HPDE6-E6E7 (cell line): ENCODE measurements at regions not wholly inside any gene's neighbourhood (a gene's known extent, or its start where the extent isn't known, plus 50 kb on each side); places are given as distances from the start of the nearest gene placed in this dataset.
"Not testable (repeated sequence)": the region's sequence is repeated elsewhere in the genome, so short reads cannot be mapped to it uniquely, and the experiment has no call there.

ENCODE experiments used
- DNase-seq: peaks from one replicate; pipeline ENCODE4 v3.0.0; 2011; ENCODE audit warnings: missing footprints; ENCODE audit errors: extremely low spot score

DNA sequence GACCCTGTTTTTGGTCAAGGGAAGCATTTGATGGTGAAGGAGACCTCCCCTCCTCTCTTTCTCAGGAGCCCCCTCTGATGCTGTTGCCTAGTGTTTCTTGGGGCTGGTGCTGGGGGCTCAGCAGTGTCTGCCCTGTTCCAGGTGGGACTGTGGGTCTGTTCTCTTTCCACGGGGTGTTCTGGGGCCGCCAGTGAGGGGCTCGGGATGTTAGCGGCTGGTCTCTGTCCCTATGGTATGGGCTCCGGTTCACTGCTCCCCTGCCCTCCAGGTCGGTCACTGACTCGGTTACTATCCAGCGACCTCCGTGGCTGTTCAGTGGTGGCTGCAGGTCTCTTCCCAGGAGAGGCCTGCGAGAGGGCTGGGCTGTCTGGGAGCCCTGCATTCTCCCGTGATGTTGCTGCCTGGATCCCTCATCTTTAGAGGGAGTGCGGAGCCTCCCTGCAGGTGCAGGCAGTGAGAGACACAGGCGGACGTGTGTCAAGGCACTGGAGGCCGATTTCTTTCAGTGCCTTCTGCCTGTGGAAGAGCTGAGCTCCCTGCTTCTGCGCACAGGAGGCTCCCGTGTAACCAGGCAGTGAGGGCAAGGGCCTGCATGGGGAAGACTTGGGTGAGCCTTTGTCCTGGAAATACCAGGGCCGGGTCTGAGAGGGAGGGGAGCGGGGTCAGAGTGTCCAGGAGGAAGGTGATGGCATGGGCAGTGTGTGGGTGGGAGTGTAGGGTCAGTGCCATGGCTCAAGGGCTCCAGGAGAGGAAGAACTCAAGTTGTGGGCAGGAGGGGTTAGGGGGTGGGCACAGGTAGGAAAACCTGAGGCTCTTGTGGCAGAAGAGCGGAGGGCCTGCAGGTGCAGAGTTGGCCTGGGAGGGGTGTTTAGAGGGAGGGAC, 362.6 kb downstream of the TMEM121 start:
- no peak for DNase-seq

DNA sequence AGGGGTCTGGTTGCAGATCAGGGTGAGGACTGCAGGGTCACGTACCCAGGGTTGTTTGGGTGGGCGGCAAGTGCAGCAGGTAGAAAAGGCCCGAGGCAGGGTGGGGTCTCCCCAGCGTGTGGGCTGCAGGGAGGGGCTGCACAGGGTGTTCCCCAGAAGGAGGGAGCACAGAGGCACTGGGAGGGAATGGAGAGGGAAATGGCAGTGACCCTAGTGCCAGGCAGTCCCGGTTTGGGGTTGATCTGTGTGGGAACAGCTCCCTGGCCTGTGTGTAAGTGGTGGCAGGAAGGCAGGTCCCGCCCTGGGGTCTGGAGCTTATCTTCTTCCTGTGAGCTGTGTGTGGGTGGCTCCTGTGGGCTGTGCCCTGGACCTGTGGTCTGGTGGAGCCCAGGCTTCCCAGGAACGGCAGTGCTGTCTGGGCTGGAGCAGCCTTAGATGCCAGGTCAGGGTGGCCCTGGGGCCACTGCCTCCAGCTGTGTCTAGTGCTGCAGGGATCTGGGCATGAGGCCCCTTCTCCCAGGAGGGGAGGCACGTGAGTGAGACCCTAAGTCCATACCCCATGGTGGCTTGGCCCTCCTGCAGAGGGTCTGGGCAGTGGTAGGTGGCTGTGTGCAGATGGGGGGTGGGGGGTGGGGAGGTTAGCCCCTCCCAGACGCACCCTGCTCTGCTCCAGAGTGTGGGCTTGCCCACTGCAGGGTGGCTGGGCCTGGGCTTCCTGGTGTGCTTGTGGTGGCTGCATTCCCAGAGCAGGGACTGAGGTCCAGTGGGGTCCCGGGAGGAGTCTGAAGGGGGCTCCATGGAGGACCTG, 363.5 kb downstream of the TMEM121 start:
- DNase-seq, result no peak

DNA sequence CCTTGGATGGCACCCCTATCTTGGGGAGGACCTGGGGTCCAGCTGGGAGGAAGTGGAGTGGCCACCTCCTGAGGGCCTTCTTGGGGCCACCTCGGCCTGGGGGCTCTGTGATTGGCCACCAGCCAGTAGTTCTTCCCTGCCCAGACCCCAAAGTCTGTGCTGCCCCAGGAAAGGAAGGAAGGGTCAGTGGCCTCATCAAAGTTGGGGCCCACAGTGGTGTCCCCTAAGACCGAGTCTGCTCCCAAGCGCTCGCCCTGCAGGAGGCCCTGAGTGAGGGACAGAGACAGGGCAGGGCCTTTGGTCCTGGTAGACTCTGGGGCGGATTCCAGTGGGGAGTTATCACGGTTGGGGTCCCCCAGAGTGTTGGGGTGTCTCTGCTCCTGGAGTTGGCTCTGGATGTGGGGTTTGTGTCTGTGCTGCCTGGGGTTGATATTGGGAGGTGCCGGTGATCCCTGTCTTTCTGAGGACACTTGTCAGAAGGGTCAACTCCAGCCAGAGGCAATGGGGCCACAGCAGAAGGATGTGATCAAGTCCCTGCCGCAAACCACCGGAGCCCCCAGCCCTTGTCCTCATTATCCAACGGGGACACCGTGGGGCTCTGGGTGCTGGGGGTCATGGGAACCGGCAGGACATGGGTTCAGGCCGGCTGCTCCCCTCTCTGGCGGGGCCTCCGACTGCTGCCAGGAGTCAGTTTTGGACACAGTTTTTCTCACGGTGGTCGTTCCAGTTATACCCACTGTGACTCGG, 364.3 kb downstream of the TMEM121 start:
- no peak for DNase-seq

DNA sequence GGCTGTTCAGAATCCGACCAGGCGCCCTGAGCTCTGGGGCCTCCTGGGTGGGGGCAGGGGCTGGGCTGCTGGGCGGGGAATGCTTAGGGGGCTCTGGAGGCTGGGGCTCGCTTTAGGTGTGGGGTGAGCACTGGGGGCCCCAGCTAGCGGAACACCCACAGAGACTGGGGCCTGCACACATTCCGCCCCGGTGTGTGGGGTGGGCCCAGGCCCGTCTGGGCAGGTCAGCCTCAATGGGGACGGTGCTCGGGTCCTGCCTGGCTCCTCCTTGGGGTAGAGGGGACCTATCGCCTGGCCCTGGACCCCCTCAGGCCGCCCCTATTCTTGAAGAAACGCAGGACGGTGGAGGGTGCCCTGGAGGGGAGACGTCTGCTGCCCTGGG, 364.8 kb downstream of the TMEM121 start:
- DNase-seq, result no peak

DNA sequence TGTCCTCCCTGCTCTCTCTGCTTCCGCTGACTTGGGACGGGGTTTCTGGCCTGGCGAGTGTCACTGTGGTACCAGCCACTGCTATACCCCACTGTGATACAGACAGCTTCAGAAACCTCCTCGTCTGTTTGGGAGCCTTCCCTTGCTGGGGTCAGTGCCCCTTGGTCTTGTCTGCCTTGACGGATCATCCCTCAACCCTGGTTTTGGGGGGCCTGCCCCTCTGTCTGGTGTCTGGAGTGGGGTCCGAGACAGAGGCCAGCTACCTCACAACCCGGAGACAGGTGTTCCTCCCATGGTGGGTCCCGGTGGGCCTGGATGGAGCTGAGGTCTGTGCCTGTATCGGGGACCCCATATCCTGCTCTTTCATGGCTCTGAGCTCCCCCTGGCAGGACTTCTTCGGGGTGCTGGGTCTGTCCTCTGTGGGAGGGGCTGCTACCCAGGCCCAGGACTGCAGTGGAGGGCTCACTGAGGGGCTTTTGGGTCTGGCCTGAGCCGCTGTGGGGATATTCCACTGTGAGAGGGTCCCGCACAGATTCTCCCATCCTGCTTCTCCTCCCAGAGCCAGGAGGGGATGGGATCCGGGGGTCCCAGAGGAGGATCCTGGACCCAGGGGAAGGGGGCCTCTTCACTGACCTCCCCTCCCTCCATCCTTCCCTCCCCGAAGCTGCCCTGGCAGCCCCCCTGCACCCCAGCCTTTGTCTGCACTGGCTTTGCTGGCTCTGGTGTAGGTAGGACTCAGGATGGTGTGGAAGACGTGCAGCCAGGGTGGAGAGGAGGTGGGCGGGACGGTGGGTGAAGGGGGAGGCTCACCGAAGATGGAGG, 365.5 kb downstream of the TMEM121 start:
- DNase-seq, result no peak

DNA sequence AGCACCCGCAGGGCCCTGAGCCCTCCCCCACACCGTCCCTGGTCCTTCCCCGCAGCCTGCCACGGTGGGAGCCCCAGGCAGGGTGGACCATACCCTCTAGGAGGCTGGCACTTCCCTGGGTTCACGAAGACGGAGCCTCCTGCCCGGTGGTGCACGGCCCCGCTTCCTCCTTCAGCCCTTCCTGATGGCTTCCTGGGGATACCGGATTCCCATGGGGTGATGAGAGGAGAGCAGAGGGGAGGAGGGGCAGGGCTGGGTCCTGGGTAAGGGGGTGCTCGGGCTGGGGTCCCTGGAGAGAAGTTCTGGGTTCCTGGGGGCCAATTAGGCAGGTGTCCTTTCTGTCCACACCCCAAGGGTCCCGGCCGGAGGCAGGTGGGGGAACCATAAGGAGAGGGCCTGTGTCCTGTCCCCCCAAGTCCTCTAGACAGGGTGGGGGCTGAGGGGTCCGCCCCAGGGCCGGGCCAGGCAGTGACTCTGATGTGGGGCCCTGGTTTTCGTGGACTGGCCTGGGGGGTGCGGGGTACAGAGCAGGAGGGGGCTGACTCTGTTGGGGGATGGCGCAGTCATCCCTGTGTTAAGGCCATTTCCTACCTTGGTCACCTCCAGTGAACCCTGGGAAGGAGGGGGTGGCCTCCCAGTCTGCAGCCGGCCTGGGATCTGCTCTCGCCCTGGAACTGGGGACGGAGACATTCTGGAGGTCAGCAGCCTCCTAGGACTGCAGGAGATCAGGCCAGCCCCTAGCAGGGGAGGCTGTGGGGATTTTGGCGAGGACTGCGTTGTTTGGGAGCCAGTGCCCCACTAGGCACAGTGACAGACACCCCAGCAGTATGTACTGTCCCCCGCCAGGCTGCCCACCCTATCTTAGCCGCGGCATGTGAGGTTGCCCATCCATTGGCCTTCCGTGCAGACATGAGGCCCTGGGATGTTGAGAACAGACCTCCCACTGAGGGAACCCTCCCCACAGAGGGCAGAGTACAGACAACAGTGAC, 366.4 kb downstream of the TMEM121 start:
- DNase-seq, result not testable (repeated sequence)

DNA sequence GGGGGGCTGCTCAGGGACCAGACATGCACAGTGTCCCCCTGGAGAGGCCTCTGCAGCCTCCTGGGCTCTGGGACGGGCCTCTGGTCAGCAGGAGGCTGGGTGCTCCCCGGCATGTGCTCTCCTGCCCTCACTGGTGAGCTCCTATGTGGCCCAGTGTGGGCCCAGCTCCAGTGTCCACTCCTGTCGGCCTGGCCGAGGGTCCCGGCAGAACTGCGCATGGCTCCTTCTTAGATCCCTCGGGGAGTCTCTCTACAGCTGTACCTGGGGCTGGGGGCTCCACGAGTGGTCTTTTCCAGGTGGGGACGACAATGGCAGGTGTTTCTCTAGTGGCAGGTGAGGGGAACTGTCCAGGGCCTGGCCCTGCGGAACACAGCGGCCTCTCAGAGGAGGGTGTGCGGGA, 367.3 kb downstream of the TMEM121 start:
- not testable (repeated sequence) for DNase-seq

DNA sequence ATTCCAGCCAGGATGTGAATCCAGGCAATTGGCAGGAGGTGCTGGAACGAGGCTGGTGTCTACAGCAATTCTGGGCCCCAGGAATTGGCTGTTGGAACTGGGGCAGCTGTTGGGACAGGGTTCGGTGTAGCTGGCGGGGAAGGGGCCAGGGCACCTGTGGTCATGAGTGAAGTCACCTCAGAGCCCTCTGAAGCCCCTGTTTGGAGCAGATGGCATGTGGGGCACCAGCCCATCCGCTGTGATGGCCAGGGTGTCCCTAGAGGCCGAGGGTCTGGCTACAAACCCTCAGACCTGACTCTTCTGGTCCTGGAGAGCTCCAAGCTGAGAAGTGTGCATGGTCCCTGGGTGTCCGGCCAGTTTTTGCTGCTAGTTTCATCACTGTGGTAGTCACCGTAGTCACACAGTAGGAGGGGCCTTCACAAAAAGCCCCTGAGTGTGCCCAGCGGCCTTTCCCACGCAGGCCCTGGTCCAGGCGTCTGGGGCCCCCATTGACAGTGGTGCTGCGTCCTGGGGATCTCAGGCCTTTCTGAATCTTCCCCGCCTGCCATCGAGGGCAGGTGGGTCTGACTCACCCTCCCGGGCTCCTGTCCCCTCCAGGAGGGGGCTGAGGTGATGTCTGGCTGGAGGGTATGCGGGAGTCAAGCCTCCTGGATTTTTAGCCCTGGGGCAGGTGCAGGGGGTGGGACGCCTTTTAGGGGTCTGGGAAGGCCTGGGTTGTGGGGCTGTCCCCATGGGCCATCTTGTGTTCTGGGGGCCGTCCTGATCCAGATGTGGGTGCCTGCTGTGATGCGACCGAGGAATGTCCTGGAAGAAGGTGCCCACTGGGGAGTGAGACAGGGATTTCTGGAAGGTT, 368.0 kb downstream of the TMEM121 start:
- no peak for DNase-seq

DNA sequence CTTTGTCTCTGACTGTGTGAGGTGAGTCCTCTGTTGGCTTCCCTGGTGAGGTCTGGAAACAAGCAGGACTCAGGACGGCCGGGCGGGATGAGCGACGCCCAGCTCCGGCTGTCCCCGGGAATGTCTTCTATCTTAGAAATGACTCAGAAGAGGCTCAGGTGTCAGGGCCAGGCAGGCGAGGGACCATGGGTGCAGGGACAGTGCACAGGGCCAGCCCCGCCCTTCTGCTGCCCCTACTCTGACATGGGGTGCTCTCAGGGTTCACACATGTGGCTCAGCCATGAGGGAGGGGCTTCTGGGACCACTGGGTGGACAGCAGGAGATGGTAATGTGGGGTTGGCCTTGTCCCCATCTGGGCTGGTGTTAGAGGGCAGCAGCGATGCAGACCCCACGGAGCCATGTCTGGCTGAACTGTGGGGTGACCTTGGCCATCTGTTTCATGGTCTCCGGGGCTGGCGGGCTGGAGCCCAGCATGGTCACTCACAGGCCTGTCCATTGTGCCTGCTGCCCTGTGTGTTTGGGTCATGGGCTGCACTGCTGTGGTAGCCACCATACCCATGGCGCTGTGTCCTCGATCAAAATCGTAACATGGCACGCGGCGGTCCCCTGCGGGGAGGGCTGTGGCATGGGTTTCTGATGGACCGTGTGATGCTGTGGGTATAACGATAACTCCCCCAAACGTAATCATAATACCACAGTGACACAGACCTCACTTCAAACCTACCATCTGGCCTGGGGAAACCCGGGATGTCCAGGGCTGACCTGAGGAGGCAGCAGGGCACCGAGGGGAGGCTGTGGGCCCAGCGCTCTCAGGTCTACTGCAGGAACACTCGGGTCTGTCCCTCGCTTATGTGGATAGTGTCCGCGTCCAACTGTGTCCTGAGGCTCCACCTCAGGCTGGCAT, 368.8 kb downstream of the TMEM121 start:
- no peak for DNase-seq

DNA sequence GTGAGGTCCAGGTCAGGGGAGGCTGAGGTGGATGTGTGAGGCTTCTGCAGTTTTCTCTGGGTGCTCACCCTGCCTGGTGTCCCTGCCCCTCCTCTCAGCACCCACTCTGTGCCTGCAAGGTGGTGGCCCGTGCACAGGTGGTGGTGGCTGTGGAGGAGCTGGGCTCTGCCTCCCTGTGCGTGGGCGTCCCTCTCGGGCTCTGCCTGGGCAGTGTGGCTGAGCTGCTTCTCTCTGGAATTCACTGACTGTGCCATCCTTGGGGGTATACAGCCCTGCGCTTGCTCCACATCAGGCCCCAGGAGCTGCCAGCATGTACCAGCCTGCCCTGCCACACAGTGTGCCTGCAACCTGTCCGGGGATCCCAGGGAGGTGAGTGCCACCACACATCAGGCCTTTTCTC, 369.8 kb downstream of the TMEM121 start:
- DNase-seq, result not testable (repeated sequence)

DNA sequence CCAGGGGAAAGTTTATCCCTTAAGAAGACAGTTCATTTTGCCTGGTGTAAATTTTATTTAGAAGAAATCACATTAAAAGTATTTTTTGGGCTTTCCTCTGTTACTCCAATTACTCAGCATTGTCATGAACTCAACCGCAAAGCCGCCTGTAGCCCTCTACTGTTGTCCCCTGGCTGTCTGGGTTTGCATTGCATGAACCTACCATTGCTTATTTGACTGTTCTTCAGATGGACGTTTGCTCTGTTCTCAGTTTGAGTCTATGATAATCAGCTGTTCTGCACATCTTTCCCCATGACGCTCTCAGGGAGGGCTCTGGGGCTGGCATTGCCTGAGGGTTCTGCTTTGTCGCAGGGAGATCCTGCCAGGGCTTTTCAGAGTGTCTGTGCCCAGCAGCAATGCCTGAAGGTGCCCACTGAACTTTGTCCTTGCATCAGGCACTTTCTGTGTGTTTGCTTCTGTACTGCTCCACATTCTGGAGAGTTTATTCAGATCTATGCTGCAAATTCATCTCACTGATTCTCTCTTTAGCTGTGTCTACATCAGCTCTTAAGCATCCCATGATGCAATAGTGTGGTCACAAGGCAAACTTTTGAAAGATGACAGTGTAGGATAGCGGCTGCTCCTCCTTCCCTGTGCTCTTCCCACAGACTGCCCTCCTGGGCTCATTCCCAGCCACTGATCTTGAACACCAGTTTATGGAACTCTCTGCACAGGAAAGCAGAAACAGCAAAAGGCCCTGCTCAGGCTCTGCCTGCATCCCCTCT, 370.8 kb downstream of the TMEM121 start:
- not testable (repeated sequence) for DNase-seq

DNA sequence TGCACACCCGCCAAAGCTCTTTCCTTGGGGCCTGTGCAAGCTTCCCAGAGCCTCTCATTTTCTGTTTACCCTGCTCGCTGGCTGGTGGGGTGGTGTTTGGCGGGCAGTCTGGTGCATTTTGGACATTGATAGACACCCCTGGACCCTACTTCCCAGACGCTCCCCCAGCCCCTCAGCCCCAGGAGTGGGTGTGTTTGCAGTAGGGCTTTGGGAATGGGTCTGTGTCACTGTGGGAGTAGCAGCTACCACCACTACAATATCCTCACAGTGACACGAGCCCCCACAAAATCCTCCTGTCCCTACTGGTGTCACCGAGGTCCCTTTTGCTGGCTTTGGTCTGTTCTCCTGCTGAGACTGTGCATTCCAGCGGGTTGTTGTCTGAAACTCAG, 371.3 kb downstream of the TMEM121 start:
- DNase-seq, result no peak

DNA sequence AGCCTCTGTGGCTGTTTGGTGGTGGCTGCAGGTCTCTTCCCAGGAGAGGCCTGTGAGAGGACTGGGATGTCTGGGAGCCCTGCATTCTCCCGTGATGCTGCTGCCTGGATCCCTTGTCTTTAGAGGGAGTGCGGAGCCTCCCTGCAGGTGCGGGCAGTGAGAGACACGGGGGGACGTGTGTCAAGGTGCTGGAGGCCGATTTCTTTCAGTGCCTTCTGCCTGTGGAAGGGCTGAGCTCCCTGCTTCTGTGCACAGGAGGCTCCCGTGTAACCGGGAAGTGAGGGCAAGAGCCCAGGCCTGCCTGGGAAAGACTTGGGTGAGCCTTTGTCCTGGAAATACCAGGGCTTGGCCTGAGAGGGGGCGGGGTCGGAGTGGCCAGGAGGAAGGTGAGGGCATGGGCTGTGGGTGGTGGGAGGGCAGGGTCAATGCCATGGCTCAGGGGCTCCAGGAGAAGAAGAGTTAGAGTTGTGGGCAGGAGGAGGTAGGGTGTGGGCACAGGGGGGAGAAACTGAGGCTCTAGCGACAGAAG, 372.2 kb downstream of the TMEM121 start:
- DNase-seq, result no peak

DNA sequence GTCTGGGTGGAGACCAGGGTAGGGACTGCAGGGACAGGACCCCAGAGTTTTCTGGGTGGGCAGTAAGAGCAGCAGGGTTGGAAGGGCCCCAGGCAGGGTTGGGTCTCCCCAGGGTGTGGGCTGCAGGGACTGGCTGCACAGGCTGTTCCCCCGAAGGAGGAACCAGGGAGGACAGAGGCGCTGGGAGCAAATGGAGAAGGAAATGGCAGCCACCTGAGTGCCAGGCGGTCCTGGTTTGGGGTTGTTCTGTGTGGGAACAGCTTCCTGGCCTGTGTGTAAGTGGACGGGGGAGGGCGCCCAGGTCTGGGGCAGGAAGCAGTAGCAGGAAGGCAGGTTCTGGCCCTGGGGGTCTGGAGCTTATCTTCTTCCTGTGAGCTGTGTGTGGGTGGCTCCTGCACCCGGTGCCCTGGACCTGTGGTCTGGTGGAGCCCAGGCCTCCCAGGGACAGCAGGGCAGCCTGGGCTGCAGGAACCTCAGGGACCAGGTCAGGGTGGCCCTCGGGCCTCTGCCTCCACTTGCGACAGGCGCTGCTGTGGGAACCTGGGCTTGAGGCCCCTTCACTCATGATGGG, 372.8 kb downstream of the TMEM121 start:
- DNase-seq, result no peak

DNA sequence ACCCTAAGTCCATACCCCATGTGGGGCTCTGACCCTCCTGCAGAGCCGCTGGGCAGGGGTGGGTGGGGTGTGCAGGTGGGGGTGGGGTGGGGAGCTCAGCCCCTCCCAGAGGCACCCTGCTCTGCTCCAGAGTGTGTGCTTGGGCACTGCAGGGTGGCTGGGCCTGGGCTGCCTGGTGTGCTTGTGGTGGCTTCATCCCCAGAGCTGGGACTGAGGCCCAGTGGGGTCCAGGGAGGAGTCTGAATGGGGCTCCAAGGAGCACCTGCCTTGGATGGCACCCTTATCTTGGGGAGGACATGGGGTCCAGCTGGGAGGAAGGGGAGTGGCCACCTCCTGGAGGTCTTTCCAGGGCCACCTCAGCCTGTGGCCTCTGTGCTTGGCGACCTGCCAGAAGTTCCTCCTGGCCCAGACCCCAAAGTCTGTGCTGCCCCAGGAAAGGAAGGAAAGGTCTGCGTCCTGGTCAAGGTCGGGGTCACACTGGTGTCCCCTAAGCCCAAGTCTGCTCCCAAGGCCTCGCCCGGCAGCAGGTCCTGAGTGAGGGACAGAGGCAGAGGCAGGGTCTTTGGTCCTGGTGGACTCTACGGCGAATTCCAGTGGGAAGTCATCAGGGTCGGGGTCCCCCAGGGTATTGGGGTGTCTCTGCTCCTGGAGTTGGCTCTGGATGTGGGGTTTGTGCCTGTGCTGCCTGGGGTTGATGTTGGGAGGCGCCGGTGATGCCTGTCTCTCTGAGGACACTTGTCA, 373.4 kb downstream of the TMEM121 start:
- DNase-seq, result no peak
